Activated T-helper 1 cell treated with anti-CD3 and anti-CD28 coated beads, Interleukin-12 subunit alpha, Interleukin-12 subunit beta, Interleukin-2, Interleukin-4 antibody, amounts not matched to agents 30 ng/mL and 10 ng/mL and 1 ng/mL, durations not matched to agents 14 hours and 24 hours and 36 hours (primary cell): ENCODE measurements at regions not wholly inside any gene's neighbourhood (a gene's known extent, or its start where the extent isn't known, plus 50 kb on each side); places are given as distances from the start of the nearest gene placed in this dataset.

Experiments
- DNase-seq: peaks from one replicate; pipeline ENCODE4 v3.0.0; 2021; ENCODE audit warnings: low spot score
- H3K27ac Mint-ChIP-seq: one replicate; pipeline ENCODE4 v1.8.0; 2021; ENCODE audit warnings: mild to moderate bottlenecking, mixed read lengths
- H3K27me3 Mint-ChIP-seq: one replicate; pipeline ENCODE4 v1.8.0; 2022; ENCODE audit warnings: mild to moderate bottlenecking, moderate library complexity, mixed read lengths; ENCODE audit not compliant: insufficient read depth
- H3K36me3 Mint-ChIP-seq: one replicate; pipeline ENCODE4 v1.8.0; 2021; ENCODE audit warnings: low read depth, mixed read lengths
- H3K4me1 Mint-ChIP-seq: one replicate; pipeline ENCODE4 v1.8.0; 2021; ENCODE audit warnings: low read depth, mixed read lengths
- H3K4me3 Mint-ChIP-seq: one replicate; pipeline ENCODE4 v1.8.0; 2021; ENCODE audit warnings: mild to moderate bottlenecking, moderate library complexity, mixed read lengths
- H3K9me3 Mint-ChIP-seq: one replicate; pipeline ENCODE4 v1.8.0; 2021; ENCODE audit warnings: mixed read lengths
- intact Hi-C: fragments of 100-400 bp; cut with micrococcal nuclease; formaldehyde crosslinking; loops from one replicate; pipeline ENCODE4 v1.15.1; 2024

DNA sequence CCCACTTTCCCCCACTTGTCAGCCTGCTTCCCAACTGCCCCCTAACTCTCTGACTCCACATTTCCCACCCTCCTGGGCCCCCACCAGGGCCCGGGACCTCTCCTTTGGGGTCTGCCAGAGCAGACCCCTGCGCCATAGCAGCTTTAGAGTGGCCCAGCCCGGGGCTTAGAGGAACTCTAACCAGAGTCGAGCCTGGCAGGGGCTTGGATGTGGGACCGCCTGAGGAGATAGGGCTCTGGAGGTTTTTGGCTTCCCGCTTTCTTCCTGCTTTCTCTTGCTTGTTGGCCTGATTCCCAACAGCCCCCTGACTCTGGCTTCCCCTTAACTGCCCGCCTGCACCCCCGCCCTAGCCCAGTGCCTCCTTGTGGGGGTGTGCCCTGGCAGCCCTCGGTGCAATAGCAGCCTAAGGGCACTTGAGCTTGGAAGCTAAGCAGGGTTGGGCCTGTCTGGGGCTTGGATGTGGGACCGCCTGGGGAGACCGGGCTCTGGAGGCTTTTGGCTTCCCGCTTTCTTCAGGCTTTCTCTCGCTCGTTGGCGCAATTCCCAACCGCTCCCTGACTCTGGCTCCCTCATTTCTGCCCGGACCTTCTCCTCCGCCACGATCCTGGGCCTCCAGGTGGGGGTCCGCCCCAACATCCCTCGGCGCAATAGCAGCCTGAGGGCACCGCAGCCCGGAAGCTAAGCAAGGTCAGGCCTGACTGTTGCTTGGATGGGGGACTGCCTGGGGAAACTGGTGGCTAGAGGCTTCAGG is 2292.0 kb downstream of the TP53TG3F start:
- Mint-ChIP-seq H3K9me3 (peaks cover 27% of the 10 kb centered on the region), H3K4me1 (no peaks in the 10 kb centered on the region), H3K27ac (no peak overlapping the region), H3K36me3 (no peaks in the 10 kb centered on the region), H3K4me3 (no peak overlapping the region), H3K27me3 (no peaks in the 10 kb centered on the region)
- intact Hi-C loops = no loop called here
- no peak for DNase-seq

DNA sequence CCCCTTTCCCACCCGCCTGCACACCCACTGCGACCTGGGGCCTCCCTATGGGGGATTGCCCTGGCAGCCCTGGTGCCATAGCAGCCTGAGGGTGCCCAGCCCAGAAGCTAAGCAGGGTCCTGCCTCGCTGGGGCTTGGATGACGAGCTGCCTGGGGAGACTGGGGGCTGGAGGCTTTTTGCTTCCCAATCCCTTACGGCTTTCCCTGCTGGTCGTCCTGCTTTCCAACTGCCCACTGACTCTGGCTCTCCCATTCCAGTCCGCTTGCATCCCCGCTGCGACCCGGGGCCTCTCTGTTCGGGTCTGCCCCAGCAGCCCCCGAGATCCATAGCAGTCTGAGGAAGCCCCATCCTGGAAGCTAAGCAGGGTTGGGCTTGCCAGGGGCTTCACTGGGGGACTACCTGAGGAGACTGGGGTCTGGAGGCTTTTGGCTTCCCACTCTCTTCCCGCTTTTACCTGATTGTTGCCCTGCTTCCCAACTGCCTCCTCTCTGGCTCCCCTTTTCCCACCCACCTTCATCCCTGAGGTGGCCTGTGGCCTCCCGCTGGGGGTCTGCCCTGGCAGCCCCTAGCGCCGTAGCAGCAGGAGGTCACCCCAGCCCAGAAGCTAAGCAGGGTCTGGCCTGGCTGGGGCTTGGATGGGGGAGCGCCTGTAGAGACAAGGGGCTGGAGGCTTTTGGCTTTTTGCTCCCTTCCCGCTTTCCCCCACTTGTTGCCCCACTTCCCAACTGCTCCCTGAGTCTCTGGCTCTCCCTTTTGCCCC is 2292.8 kb downstream of the TP53TG3F start:
- intact Hi-C loops = no loop called here
- H3K4me3 Mint-ChIP-seq = no peak overlapping the region
- H3K27me3 Mint-ChIP-seq = no peaks in the 10 kb centered on the region
- no peaks in the 10 kb centered on the region for H3K36me3 Mint-ChIP-seq
- no peak overlapping the region for H3K27ac Mint-ChIP-seq
- no peak for DNase-seq
- H3K4me1 Mint-ChIP-seq = no peaks in the 10 kb centered on the region
- peaks cover 25% of the 10 kb centered on the region for H3K9me3 Mint-ChIP-seq

DNA sequence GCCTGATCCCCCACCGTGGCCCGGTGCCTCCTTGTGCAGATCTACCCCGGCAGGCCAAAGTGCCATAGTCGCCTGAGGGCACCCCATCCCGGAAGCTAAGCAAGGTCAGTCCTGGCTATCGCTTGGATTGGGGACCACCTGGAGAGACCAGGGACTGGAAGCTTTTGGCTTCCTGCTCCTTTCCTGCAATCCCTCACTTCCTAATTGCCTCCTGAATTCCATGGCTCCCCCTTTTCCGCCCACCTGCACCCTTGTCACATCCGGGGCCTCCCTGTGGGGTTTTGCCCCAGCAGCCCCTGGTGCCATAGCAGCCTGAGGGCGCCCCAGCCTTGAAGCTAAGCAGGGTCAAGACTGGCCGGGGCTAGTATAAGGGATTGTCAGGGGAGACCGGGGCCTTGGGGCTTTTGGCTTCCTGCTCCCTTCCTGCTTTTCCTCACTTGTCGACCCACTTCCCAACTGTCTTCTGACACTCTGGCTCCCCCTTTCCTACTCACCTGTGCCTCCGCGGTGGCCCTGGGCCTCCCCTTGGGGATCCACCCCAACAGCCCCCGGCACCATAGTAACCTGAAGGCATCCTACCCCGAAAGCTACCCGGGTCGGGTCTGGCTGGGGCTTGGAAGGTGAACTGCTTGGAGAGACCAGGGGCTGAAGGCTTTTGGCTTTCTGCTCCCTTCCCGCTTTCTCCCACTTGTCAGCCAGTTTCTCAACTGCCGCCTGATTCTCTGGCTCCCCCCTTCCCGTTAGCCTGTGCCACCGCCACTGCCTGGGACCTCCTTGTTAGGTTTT is 2293.6 kb downstream of the TP53TG3F start:
- H3K9me3 Mint-ChIP-seq = peaks cover 19% of the 10 kb centered on the region
- no peaks in the 10 kb centered on the region for H3K27me3 Mint-ChIP-seq
- intact Hi-C loops = no loop called here
- H3K4me1 Mint-ChIP-seq = no peaks in the 10 kb centered on the region
- no peaks in the 10 kb centered on the region for H3K36me3 Mint-ChIP-seq
- no peak for DNase-seq
- H3K27ac Mint-ChIP-seq = no peak overlapping the region
- H3K4me3 Mint-ChIP-seq = no peak overlapping the region

GRCh38 chr16:35753559-35754390 is 2294.4 kb downstream of the TP53TG3F start:
- H3K4me3 Mint-ChIP-seq = no peak overlapping the region
- DNase-seq = no peak
- no peak overlapping the region for H3K27ac Mint-ChIP-seq
- no peaks in the 10 kb centered on the region for H3K36me3 Mint-ChIP-seq
- intact Hi-C loops = no loop called here
- H3K4me1 Mint-ChIP-seq = no peaks in the 10 kb centered on the region
- H3K27me3 Mint-ChIP-seq = no peaks in the 10 kb centered on the region
- H3K9me3 Mint-ChIP-seq = peaks cover 19% of the 10 kb centered on the region

DNA sequence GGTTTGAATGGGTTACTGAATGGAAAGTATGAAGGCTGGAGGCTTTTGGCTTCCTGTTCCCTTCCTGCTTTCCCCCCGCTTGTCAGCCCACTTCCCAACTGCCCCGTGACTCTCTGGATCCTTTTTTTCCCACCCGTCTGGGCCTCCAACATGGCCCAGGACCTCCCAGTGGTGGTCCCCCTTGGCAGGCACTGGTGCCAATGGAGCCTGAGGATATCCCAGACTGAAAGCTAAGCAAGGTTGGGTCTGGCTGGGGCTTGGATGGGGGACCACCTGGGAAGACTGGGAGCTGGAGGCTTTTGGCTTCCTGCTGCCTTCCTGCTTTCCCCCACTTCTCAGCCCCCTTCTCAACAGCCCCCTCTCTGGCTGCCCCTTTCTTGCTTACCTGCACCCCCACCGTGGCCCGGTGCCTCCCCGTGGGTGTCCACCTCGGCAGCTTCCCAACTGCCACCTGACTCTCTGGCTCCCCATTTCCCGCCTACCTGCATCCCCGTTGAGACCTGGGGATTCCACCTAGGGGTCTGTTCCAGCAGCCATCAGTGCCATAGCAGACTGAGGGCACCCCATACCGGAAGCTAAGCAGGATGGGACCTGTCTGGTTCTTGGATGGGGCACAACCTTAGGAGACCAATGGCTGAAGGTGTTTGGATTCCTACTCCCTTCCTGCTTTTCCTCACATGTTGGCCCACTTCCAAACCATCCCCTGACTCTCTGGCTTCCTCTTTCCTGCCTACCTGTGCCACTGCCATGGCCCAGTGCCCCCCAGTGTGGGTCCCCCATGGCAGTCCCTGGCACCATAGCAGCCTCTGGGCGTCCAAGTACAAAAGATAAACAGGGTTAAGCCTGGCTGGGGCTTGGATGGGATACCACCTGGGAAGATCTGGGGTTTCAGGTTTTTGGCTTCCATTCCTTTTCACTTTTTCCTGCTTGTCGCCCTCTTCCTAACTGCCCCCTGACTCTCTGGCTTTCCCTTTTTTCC is 2295.3 kb downstream of the TP53TG3F start:
- Mint-ChIP-seq H3K27me3 (no peaks in the 10 kb centered on the region), H3K9me3 (peaks cover 19% of the 10 kb centered on the region), H3K4me3 (no peak overlapping the region), H3K36me3 (no peaks in the 10 kb centered on the region), H3K27ac (no peak overlapping the region), H3K4me1 (no peaks in the 10 kb centered on the region)
- intact Hi-C loops = no loop called here
- DNase-seq = no peak

DNA sequence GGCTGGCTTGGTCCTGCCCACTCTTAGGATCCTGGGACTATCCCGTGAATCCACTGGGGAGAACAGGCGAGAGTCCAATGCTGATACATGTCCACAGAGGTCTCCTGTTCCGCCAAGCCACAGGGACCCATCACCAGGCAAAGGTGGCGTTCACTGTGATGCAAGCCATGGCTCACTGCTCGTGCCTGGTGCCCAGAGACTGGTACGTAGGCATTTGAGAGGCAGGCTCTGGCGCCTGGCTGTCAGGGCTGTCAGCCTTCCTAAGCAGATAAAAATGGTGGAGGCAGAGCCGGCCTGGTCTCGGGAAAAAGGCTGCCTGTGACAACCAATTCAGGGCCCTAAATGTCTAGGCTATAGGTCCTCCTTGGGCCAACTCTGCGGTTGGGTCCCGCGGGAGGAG is 2329.0 kb downstream of the TP53TG3F start:
- Mint-ChIP-seq H3K27ac (no peak overlapping the region), H3K9me3 (peaks cover 75% of the 10 kb centered on the region), H3K36me3 (no peaks in the 10 kb centered on the region), H3K4me1 (no peaks in the 10 kb centered on the region), H3K27me3 (no peaks in the 10 kb centered on the region), H3K4me3 (no peak overlapping the region)
- DNase-seq = no peak
- intact Hi-C loops = no loop called here

- H3K9me3 Mint-ChIP-seq = peaks cover 69% of the 10 kb centered on the region
Measured at GRCh38 chr16:35792516-35793285, 2333.3 kb downstream of the TP53TG3F start.

GRCh38 chr16:35793601-35794000 is 2334.2 kb downstream of the TP53TG3F start:
- Mint-ChIP-seq H3K9me3 (peaks cover 70% of the 10 kb centered on the region), H3K36me3 (no peaks in the 10 kb centered on the region), H3K4me1 (no peaks in the 10 kb centered on the region), H3K27me3 (no peaks in the 10 kb centered on the region), H3K4me3 (no peak overlapping the region), H3K27ac (no peak overlapping the region)
- no peak for DNase-seq
- intact Hi-C loops = no loop called here

More at GRCh38 chr16:35792516-35793285, 2333.3 kb downstream of the TP53TG3F start:
- Mint-ChIP-seq H3K27me3 (no peaks in the 10 kb centered on the region), H3K4me1 (no peaks in the 10 kb centered on the region), H3K27ac (no peak overlapping the region), H3K4me3 (no peak overlapping the region), H3K36me3 (no peaks in the 10 kb centered on the region)
- DNase-seq = no peak
- intact Hi-C loops = no loop called here

GRCh38 chr16:35794896-35795295 is 2335.5 kb downstream of the TP53TG3F start:
- Mint-ChIP-seq H3K27ac (no peak overlapping the region), H3K4me3 (no peak overlapping the region), H3K9me3 (peaks cover 67% of the 10 kb centered on the region), H3K4me1 (no peaks in the 10 kb centered on the region), H3K27me3 (no peaks in the 10 kb centered on the region), H3K36me3 (no peaks in the 10 kb centered on the region)
- no peak for DNase-seq
- intact Hi-C loops = no loop called here

DNA sequence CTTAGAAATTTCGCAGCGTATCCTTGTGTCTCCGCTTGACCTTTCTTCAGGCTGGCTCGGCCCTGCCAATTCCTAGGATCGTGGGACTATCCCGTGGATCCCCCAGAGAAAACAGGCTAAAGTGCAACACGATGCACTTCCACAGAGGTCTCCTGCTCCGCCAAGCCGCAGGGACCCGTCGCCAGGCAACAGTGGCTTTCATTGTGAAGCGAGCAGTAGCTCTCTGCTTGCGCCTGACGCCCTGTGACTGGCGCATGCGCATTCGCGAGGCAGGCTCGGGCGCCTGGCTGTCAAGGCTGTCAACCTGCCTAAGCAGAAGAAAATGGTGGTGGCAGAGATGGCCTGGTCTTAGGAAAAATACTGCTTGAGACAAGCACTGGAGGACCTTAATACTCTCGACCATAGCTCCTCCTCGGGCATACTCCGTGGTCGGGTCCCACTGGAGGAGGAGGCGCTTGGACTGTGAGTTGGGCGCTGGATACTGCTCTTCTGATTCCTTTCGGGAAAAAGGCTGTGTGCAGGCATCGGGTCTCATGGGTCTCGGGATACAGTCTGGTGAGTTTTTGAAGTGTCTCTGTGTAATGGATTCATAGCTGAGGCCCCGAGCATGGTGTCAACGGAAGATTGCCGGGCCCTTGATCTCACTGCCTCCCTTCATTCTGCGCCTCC is 2336.1 kb downstream of the TP53TG3F start:
- H3K27me3 Mint-ChIP-seq = no peaks in the 10 kb centered on the region

GRCh38 chr16:35797811-35798210 is 2338.4 kb downstream of the TP53TG3F start:
- Mint-ChIP-seq H3K9me3 (peaks cover 57% of the 10 kb centered on the region), H3K36me3 (no peaks in the 10 kb centered on the region), H3K27me3 (no peaks in the 10 kb centered on the region), H3K4me3 (no peak overlapping the region), H3K27ac (no peak overlapping the region), H3K4me1 (no peaks in the 10 kb centered on the region)
- intact Hi-C loops = no loop called here
- no peak for DNase-seq

More for the DNA sequence above, 2336.1 kb downstream of the TP53TG3F start:
- no peaks in the 10 kb centered on the region for H3K4me1 Mint-ChIP-seq
- intact Hi-C loops = no loop called here
- no peak for DNase-seq
- H3K27ac Mint-ChIP-seq = no peak overlapping the region
- H3K4me3 Mint-ChIP-seq = no peak overlapping the region
- H3K36me3 Mint-ChIP-seq = no peaks in the 10 kb centered on the region
- peaks cover 67% of the 10 kb centered on the region for H3K9me3 Mint-ChIP-seq
